ENCODE measurements at regions not wholly inside any gene's neighbourhood (a gene's known extent, or its start where the extent isn't known, plus 50 kb on each side); places are given as distances from the start of the nearest gene placed in this dataset.
"Not testable (repeated sequence)": the region's sequence is repeated elsewhere in the genome, so short reads cannot be mapped to it uniquely, and the experiment has no call there.

DNA sequence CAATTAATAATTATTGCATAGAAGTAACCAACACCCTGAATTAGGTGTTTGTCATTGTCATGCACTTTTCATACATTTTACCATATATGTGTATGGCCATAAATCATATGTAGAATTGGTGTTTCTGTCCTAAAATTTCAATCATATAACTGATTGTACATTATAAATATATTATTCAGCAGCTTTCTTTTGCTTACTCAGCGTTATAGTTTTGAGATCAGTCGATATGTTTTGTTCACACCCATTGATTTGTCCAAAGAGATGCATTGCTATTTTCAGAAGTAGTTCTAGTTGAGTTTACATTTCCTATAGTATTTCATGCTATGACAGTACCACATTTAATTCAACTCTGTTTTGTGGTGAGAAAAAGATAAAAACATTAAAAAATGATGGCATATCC is 50.5 kb upstream of the PARP4 start:
- DNase-seq: no peak

- DNase-seq: not testable (repeated sequence)
Observed at GRCh38 chr13:24563971-24564370, 51.4 kb upstream of the PARP4 start.

- no peak for DNase-seq
Observed at GRCh38 chr13:24564881-24565280, 52.3 kb upstream of the PARP4 start.

DNA sequence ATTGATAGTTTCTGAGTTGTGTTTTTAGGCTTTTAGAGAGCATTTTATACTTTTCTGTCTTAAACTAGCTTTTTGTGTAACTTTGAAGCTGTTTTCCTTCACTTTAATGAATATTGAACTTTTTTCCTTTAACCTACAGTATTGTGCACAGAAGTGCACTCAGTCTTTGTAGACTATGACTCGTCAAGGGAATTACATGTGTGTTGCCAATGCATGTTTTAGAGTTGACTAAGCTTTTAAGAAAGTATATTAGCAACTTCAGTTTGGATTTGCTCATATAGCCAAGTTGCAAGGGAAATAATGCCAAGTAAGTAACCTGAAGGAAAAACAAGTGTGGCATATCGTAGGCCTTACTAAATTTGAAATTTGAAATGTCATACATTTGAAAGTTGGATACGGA is 55.0 kb upstream of the PARP4 start:
- DNase-seq: not testable (repeated sequence)

GRCh38 chr13:24574847-24575246 is 62.3 kb upstream of the PARP4 start:
- DNase-seq: no peak

DNA sequence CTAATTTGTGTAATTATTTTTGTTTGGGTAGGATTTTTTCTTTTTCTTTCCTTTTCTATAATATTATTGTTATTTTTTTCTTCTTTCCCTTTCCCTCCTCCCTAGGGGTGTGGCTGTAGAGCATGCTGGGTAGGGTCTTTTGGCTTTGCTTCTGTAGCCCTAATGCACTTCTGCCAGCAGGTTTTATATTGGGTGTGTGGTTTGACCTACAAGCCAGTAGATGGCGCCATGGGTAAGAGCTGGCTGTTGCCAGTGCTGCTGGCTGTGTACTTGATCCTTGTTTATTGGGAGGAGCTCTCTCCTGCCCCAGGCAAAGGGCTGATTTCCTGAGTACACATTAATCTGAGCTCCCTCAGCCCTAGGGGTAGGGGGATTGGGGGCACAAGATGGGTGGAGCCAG is 67.7 kb upstream of the PARP4 start:
- DNase-seq: not testable (repeated sequence)

GRCh38 chr13:24581578-24581977 is 69.0 kb upstream of the PARP4 start:
- not testable (repeated sequence) for DNase-seq

- not testable (repeated sequence) for DNase-seq
Observed at GRCh38 chr13:24591697-24592096, 79.1 kb upstream of the PARP4 start.

- DNase-seq: not testable (repeated sequence)
Observed at GRCh38 chr13:24597906-24598670, 82.1 kb upstream of the ATP12A start.

DNA sequence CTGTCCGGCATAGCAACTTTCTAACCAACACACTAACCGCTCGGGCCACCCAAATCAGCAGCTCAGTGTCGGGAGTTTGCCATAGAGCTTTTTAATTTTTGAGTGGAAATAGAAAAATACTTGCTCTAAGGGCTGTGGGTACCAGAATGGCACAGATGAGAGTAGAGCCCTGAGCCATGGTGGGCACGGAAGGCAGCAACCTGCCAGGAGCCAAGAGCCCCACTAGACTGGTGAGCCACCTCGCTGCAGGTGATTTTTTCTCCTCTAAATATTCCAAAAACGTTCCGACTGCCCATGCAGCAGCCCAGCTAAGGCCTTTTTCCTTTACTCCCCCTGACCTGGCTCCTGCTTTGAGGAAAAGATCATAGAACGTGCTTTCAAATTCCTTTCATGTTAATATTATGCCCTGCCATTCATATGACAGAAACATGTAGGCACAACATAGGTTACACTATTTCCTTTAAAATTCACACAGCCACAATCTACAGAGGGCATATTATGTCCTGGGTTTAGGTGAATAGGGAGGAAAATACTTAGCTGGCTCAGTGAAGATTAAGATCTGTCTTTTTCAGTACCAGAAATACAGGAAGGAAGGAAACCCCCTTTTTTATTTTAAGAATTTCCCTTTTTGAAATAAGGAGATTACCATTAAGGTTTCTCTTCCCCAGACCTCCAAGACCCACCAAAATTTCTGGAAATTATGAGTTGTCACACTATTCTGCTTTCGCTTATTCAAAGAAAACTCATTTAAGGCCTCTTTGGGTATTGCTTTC is 81.0 kb upstream of the ATP12A start:
- not testable (repeated sequence) for DNase-seq

DNA sequence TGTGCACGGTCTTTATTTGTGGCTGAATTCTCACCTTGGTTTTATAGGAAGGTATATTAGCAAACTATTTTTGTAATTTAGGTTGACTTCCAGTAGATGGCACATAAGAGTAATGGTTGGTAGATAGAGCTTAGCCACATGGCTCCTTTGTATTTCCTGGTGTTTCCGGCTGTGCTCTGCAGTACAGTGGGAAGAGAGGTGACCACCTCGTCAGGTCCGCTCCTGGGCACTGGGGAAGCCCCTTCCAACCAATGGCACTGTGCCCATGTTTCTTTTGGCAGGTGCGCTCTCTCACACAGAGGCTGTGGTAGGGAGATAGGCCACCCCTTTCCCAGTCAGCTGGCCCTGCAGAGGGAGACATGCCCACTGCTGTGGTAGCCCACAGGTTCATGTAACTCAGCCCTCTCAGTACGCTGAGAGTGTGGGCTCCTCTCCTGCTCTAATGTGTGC is 74.3 kb upstream of the ATP12A start:
- DNase-seq: no peak

- DNase-seq: no peak
Observed at GRCh38 chr13:24606486-24607170, 73.6 kb upstream of the ATP12A start.

DNA sequence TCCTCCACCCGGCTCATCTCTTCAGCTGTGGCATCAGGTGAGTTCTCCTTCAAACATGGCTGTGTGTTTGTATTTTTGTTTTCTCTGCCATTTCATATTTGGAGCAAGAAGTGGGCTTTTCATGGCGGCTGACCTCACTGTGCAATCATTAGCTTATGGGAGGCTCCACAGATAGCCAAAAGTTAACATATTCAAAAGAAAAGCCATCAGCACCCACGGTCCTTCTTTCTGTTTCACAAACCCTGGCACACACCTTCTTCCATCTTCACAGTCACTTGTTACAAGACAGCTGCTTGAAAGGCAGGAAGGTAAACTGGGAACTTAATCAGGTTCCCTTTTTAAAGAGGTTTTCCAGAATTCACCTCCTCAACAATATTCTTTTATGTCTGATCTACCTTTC is 69.3 kb upstream of the ATP12A start:
- DNase-seq: no peak

- DNase-seq: no peak
Observed at GRCh38 chr13:24612726-24613125, 67.5 kb upstream of the ATP12A start.

DNA sequence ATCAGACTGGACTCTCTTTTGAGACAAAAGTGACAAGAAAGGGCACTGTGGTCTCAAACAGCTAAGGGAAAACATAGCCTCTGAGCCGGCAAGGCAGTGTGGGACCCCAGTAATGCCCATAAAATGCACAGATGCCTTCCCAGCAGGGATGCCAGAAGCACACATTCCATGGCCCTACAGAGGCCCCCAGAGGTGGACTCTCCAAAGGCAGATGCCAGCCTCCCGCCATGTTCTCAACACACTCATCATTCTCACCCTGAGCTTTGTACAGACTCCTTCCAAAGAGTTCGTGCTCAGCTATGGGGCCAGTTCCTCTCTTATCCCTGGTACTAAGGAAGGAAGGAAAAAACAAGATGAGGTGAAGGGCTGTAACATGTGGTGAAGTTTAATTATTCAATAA is 67.1 kb upstream of the ATP12A start:
- no peak for DNase-seq

DNA sequence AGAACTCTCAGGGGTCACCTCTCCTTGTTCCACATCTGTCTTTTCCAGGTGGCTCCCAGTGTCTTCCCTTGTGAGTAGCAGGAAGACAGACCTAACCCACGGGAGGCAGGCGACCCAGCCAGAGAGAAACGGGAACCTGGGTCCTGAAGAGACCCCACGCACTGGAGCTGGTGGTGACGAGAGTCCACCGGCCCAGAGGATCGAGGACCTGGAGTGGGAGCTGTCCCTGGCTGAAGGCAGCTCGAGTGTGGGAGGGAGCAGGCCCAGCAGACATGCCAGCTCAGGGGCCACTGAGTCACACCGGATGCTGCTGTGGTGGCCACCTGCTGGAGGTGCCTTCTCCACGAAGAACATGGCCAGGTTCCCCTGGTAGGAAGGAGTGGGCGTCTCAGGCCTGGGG is 66.5 kb upstream of the ATP12A start:
- DNase-seq: no peak

DNA sequence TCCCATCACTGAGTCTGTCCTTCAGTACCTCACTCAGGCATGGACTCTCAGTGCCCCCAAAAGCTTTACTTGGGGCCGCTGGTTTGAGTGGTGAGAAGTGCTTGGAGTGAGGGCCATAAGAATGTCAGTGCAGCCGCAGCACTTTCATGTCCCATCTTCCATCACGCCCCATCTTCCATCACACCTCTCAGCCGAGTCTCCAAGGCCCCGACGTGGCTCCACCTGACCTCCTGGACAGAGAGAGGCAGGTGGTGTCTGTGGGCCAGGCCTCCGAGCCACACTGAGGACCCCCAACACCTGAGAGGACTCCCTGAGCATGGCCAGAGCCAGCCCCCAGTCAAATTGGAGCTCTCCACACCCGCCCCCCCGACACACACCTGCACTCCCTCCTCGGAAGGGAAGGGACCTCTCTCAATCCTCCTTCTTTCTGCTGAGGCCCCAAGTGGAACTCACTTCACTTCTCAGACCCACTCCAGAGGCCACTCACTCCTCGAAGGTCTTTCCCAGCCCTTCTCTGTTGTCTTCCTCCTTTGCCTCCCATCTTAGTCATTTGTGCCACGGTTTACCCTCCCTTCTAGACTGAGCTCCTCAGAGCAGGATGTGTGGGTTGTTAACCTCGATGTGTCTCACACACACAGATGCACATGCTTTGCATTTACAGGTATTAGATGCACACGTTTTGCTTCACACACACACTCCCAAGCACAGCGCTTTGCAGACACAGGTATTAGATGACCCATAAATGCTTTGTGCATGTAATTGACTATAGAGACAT is 65.7 kb upstream of the ATP12A start:
- DNase-seq: no peak

DNA sequence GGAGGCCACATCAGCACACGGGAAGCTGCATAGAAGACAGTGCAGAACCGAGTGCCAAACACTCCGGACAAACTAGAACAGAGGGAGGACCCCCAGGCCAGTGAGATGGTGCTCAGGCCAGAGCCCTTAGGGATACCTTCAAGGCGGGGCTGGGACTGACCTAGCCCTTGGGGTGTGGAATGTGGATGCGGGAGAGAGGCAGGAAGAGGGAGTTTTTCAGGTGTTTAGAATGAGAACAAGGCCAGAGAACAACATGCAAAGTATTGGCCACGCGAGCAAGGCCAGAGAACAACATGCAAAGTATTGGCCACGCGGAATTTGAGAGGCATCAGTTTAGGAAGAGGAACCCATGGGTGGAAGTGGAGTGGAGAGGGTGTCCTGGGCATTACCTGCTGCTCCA is 65.1 kb upstream of the ATP12A start:
- DNase-seq: no peak

DNA sequence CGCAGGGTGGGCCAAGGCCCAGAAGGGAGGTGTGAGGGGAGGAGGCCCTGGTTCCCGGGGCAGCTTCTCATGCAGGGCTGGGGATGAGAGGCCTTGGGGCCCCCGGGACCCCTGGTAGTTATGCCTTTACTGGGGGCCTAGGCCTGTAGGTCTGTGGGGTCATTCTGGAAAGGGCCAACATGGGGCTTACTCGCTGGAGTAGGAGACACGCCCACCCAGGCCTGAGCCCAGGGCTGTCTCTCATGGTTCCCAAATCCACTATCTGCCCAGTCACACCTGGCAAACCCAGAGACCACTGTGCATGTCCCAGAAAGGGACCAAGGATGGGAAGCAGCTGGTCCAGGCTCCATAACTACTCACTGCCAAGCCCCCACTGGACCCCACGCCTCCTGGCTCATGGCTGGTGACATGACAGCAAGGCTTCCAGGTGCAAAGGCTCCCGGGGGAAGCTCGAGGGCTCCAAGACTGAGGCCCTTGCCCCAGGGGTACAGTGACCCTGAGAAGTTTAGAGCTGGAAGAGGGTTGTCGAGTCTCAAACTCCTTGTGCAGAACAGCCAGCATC is 64.2 kb upstream of the ATP12A start:
- DNase-seq: no peak

DNA sequence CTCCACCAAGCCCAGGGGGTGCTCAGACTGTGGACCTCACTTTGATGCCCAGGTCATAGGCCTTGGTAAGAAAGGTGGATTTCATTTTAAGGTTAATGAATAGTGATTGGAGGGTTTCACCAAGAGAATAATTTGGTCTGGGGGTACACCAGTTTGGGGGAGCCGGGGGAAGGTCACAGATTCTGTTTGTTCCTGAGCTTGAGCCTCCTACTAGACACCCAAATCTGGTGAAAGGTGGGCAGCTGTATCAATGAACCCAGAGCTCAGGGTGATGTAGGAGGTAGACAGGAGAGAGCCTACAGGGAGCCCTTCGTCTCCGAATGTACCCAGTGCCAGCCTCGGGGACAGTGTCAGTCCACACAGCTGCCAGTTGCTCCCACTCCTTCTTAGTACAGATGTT is 63.7 kb upstream of the ATP12A start:
- no peak for DNase-seq

- DNase-seq: no peak
Observed at GRCh38 chr13:24617256-24618010, 62.8 kb upstream of the ATP12A start.
